K562 (cell line): ENCODE measurements at regions not wholly inside any gene's neighbourhood (a gene's known extent, or its start where the extent isn't known, plus 50 kb on each side); places are given as distances from the start of the nearest gene placed in this dataset.

Source experiments
- ATAC-seq: fragments of 200-7000 bp; cut with Tn5 transposase; 3 replicates; pipeline ENCODE4 v1.9.1; 2020; ENCODE audit warnings: moderate library complexity
- BruUV-seq: library from RNA; stranded (reverse); fragments of 400-500 nt; replicated peaks from 2 replicates; lab custom pipeline; 2021; lab: Mats Ljungman, UMichigan
- CTCF ChIA-PET: fragments of 300-600 bp; formaldehyde crosslinking; extraction: SDS; loops from one replicate; lab custom pipeline; 2021; ENCODE audit warnings: low intra/inter-chr PET ratio; lab: Yijun Ruan, JAX
- POLR2A ChIA-PET: fragments of 300-600, 350-650 bp; sonication (Branson Sonifier 250); formaldehyde crosslinking; extraction: SDS; loops from one replicate; lab custom pipeline; 2021; ENCODE audit warnings: antibody characterized with exemption, inconsistent platforms; lab: Yijun Ruan, JAX
- DNase-seq, 4 experiments: peaks; one replicate each; pipeline versions ENCODE4 v3.0.0 to v3.0.0-alpha.2; 2011 to 2018; ENCODE audit warnings: low spot score in 3 of 4, mixed read lengths in 3 of 4; ENCODE audit errors: extremely low read depth in 1 of 4
- FAIRE-seq: peaks from 2 replicates; lab custom pipeline; 2011; peaks lifted over from hg19 to GRCh38; lab: Jason Lieb, UNC
- H2AFZ ChIP-seq: 2 replicates; pipeline ENCODE4 v1.6.0; 2011; ENCODE audit warnings: low read depth, low read length, control low read depth, inconsistent platforms
- H3K27ac ChIP-seq: fragments of 200-600 bp; 3 replicates; pipeline ENCODE4 v1.8.0; 2011; ENCODE audit warnings: low read depth, mild to moderate bottlenecking, control low read depth, inconsistent platforms, low read length, moderate library complexity, mixed read lengths; ENCODE audit errors: extremely low read depth
- H3K27me3 ChIP-seq, 2 experiments: fragments of 300-600 bp in 1 of 2; 2 replicates in 1 of 2; 3 replicates in 1 of 2; pipeline versions ENCODE4 v1.6.0 to v1.8.0; 2011; ENCODE audit warnings: inconsistent platforms in 2 of 2, low read length in 2 of 2, mild to moderate bottlenecking in 1 of 2, mixed read lengths in 1 of 2, moderate library complexity in 1 of 2; ENCODE audit not compliant: control insufficient read depth in 2 of 2, insufficient read depth in 2 of 2
- H3K36me3 ChIP-seq: fragments of 300-600 bp; 3 replicates; pipeline ENCODE4 v1.8.0; 2011; ENCODE audit warnings: mild to moderate bottlenecking, low read length, inconsistent platforms; ENCODE audit not compliant: control insufficient read depth, insufficient read depth
- H3K4me1 ChIP-seq, 2 experiments: fragments of 200-600 bp in 1 of 2; replicated peaks in 1 of 2; 2 replicates in 1 of 2; 3 replicates in 1 of 2; pipeline versions ENCODE4 v1.5.1 to v1.8.0; 2011; ENCODE audit warnings: inconsistent platforms in 2 of 2, low read length in 2 of 2, mild to moderate bottlenecking in 1 of 2, mixed read lengths in 1 of 2, moderate library complexity in 1 of 2; ENCODE audit not compliant: control insufficient read depth in 2 of 2, insufficient read depth in 2 of 2
- H3K4me2 ChIP-seq: 2 replicates; pipeline ENCODE4 v1.6.1; 2011; ENCODE audit warnings: low read length, control low read depth, inconsistent platforms, mixed read lengths; ENCODE audit not compliant: insufficient read depth
- H3K4me3 ChIP-seq: fragments of 200-600 bp; sonication (generic), shearing (Covaris generic); 2 replicates; pipeline ENCODE4 v1.5.1; 2016; ENCODE audit warnings: control low read depth, inconsistent platforms
- H3K79me2 ChIP-seq: fragments of 200-600 bp; 3 replicates; pipeline ENCODE4 v1.8.0; 2011; ENCODE audit warnings: low read length, inconsistent platforms; ENCODE audit not compliant: control insufficient read depth, insufficient read depth
- H3K9ac ChIP-seq, 2 experiments: 2 replicates each; pipeline versions ENCODE4 v1.6.0 to v1.6.1; 2011; ENCODE audit warnings: low read depth in 2 of 2, low read length in 2 of 2, control low read depth in 1 of 2, inconsistent platforms in 1 of 2, mild to moderate bottlenecking in 1 of 2, mixed read lengths in 1 of 2; ENCODE audit not compliant: insufficient read depth in 1 of 2
- H3K9me1 ChIP-seq: one replicate; pipeline ENCODE4 v1.6.0; 2011; ENCODE audit warnings: inconsistent platforms, mild to moderate bottlenecking, low read length, moderate library complexity; ENCODE audit not compliant: control insufficient read depth, insufficient read depth
- H3K9me3 ChIP-seq: replicated peaks from 2 replicates; pipeline ENCODE4 v1.5.1; 2011; ENCODE audit warnings: low read depth, low read length, inconsistent platforms; ENCODE audit not compliant: control insufficient read depth, insufficient read depth
- H4K20me1 ChIP-seq: replicated peaks from 2 replicates; pipeline ENCODE4 v1.6.1; 2011; ENCODE audit warnings: low read length, inconsistent platforms, mixed read lengths; ENCODE audit not compliant: control insufficient read depth, insufficient read depth
- ARHGAP35 ChIP-seq: fragments of 450-650 bp; IDR thresholded peaks from 2 replicates; pipeline ENCODE4 v1.6.1; 2018; ENCODE audit not compliant: partially characterized antibody
- FOXJ2 ChIP-seq: fragments of 200-800 bp; sonication (Bioruptor generic); IDR thresholded peaks from 2 replicates; pipeline ENCODE4 v1.6.1; 2016; ENCODE audit warnings: missing genetic modification characterization, missing compliant biosample characterization
- HNRNPH1 ChIP-seq: fragments of 200-400 bp; formaldehyde crosslinking; optimal IDR thresholded peaks from 2 replicates; pipeline ENCODE3; 2017; ENCODE audit warnings: low read depth, mild to moderate bottlenecking, low read length, moderate library complexity
- HNRNPL ChIP-seq: fragments of 200-400 bp; formaldehyde crosslinking; IDR thresholded peaks from 2 replicates; pipeline ENCODE4 v1.6.1; 2017; ENCODE audit warnings: low read depth, mild to moderate bottlenecking, low read length
- SP1 ChIP-seq: sonication (generic); formaldehyde crosslinking; IDR thresholded peaks from 2 replicates; pipeline ENCODE4 v1.8.1; 2022; ENCODE audit warnings: mild to moderate bottlenecking, missing genetic modification reagents
- THRAP3 ChIP-seq: fragments of 450-650 bp; IDR thresholded peaks from 2 replicates; pipeline ENCODE4 v1.6.1; 2016; ENCODE audit warnings: mild to moderate bottlenecking, inconsistent platforms, borderline replicate concordance
- TSC22D4 ChIP-seq: fragments of 450-650 bp; IDR thresholded peaks from 2 replicates; pipeline ENCODE4 v1.6.1; 2016; ENCODE audit warnings: missing genetic modification characterization, missing biosample characterization, control low read depth
- ZBTB7A ChIP-seq: IDR thresholded peaks from 2 replicates; pipeline ENCODE4 v1.6.1; 2011; ENCODE audit warnings: low read depth, mild to moderate bottlenecking, low read length, moderate library complexity, borderline replicate concordance; ENCODE audit not compliant: control insufficient read depth
- WGBS: fragments of 100-300 bp; shearing (Covaris generic); methylation state at CpG from one replicate; pipeline ENCODE4 v1.1.6; 2016; ENCODE audit warnings: low coverage, mixed read lengths; ENCODE audit not compliant: insufficient coverage; ENCODE audit errors: missing lambda C conversion rate; 5-methylcytosine and 5-hydroxymethylcytosine counted together
- in situ Hi-C: fragments of 300-500 bp; cut with MboI; formaldehyde crosslinking; loops from 4 replicates; pipeline ENCODE4 v1.15.0; 2018; ENCODE audit warnings: inconsistent platforms, mixed read lengths
- intact Hi-C: fragments of 100-400 bp; cut with micrococcal nuclease; formaldehyde crosslinking; loops from 2 replicates; pipeline ENCODE4 v1.14.2; 2022
- TF ChIP-seq, protein P1 (sequence below): fragments of 250-450 bp; sonication (Bioruptor Pico); IDR thresholded peaks from 2 replicates; pipeline ENCODE4 v1.4.0; 2020
- TF ChIP-seq, protein P2 (sequence below): IDR thresholded peaks from 3 replicates; pipeline ENCODE4 v1.6.1; 2011; ENCODE audit warnings: borderline replicate concordance, mild to moderate bottlenecking; ENCODE audit not compliant: insufficient read length, insufficient read depth

DNA sequence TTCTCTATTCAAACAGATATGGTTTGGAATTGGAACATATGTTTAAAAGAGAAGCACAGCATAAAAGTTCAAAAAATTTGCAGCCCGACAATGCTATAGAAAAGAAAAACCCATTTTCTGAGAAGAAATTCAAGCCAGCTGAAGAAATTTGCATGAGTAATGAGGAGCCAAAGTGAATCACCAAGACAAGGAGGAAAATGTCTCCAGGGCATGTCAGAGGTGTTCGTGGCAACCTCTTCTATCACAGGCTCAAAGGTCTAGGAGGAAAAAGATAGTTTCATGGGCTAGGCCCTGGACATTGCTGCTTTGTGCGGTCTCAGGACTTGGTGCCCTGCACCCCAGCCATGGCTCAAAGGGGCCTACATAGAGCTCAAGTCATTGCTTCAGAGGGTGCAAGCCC lies 134.8 kb upstream of the ADAMTS16 start:
- in situ Hi-C loops (no loop called here), intact Hi-C loops (no loop called here)
- Histone ChIP-seq H3K4me3 (no peak overlapping the region), H4K20me1 (no peaks in the 10 kb centered on the region), H3K4me1 (no peaks in the 10 kb centered on the region), H3K27ac (no peak overlapping the region), H3K36me3 (no peaks in the 10 kb centered on the region), H3K9me3 (no peaks in the 10 kb centered on the region), H3K4me2 (no peak overlapping the region), H3K9me1 (no peaks in the 10 kb centered on the region), H2AFZ (no peak overlapping the region), H3K79me2 (no peaks in the 10 kb centered on the region), H3K27me3 (no peaks in the 10 kb centered on the region), H3K9ac (no peak overlapping the region)
- DNase-seq (no peak), FAIRE-seq (no peak), ATAC-seq (no peak)
- ChIA-PET CTCF (no interaction called here), POLR2A (no interaction called here)
- 0% methylated on average over 3 of the region's 3 CpGs for WGBS
- BruUV-seq: no TSS peak
- TF ChIP-seq, protein P1, sequence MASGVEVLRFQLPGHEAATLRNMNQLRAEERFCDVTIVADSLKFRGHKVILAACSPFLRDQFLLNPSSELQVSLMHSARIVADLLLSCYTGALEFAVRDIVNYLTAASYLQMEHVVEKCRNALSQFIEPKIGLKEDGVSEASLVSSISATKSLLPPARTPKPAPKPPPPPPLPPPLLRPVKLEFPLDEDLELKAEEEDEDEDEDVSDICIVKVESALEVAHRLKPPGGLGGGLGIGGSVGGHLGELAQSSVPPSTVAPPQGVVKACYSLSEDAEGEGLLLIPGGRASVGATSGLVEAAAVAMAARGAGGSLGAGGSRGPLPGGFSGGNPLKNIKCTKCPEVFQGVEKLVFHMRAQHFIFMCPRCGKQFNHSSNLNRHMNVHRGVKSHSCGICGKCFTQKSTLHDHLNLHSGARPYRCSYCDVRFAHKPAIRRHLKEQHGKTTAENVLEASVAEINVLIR: no peak
- TF ChIP-seq HNRNPH1: no peak
- no peak for TF ChIP-seq HNRNPL
- no peak for TF ChIP-seq TSC22D4 (tag)
- no peak for TF ChIP-seq SP1 (CRISPR knock-in tag)
- no peak for TF ChIP-seq THRAP3
- no peak for TF ChIP-seq ZBTB7A
- TF ChIP-seq ARHGAP35: no peak
- no peak for TF ChIP-seq FOXJ2 (tag)
- TF ChIP-seq, protein P2, sequence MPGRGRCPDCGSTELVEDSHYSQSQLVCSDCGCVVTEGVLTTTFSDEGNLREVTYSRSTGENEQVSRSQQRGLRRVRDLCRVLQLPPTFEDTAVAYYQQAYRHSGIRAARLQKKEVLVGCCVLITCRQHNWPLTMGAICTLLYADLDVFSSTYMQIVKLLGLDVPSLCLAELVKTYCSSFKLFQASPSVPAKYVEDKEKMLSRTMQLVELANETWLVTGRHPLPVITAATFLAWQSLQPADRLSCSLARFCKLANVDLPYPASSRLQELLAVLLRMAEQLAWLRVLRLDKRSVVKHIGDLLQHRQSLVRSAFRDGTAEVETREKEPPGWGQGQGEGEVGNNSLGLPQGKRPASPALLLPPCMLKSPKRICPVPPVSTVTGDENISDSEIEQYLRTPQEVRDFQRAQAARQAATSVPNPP: no peak
